ENCODE measurements at regions not wholly inside any gene's neighbourhood (a gene's known extent, or its start where the extent isn't known, plus 50 kb on each side); places are given as distances from the start of the nearest gene placed in this dataset.

GRCh38 chr18:34380326-34380725, 155.6 kb upstream of the NOL4 start:
- dilution Hi-C loops (cut with MboI; ENCODE audit: extremely low pct_ligation_motif_present, low sequenced_read_pairs), result no loop called here
- intact Hi-C loops (cut with micrococcal nuclease), result no loop called here
- Histone ChIP-seq H2AFZ (ENCODE audit: low read depth, low read length) (no peak overlapping the region), H3K36me3 (ENCODE audit: control insufficient read depth in 2 of 2, extremely low read depth in 1 of 2, insufficient read depth in 2 of 2, low read length in 2 of 2) (no peaks in the 10 kb centered on the region), H3K4me3 (replicated peaks in 1 of 3; ENCODE audit: insufficient read depth in 1 of 3, low read depth in 1 of 3, low read length in 3 of 3) (no peak overlapping the region), H3K79me2 (ENCODE audit: control insufficient read depth, insufficient read depth, low read length) (no peaks in the 10 kb centered on the region), H3K9ac (replicated peaks; ENCODE audit: extremely low read depth, insufficient read depth, low read length) (no peak overlapping the region), H3K4me2 (ENCODE audit: insufficient read depth, low read length) (no peak overlapping the region), H4K20me1 (replicated peaks; ENCODE audit: control insufficient read depth, extremely low read depth, insufficient read depth, low read length) (no peaks in the 10 kb centered on the region), H3K27ac (ENCODE audit: insufficient read depth, low read depth, low read length) (no peak overlapping the region), H3K9me3 (replicated peaks; ENCODE audit: control insufficient read depth, insufficient read depth, low read length) (no peaks in the 10 kb centered on the region), H3K4me1 (ENCODE audit: control insufficient read depth, extremely low read depth, insufficient read depth, low read length) (no peaks in the 10 kb centered on the region), H3K27me3 (ENCODE audit: control insufficient read depth in 2 of 2, insufficient read depth in 2 of 2, low read length in 2 of 2) (no peaks in the 10 kb centered on the region), H3K9me1 (replicated peaks; ENCODE audit: control insufficient read depth, extremely low read depth, insufficient read depth, low read length) (no peaks in the 10 kb centered on the region)
- CTCF ChIA-PET, result interaction anchor here (0.9 kb wide), 1 partner anchor 17 kb away, joined by 4 read pairs; no protein-coding TSS in a partner anchor
- DNase-seq (ENCODE audit: low read depth, low spot score) (no peak), FAIRE-seq (no peak)
- TF ChIP-seq EZH2 (IDR thresholded peaks at IDR 0.05; ENCODE audit: borderline replicate concordance, low read depth, low read length, severe bottlenecking) (no peak), POLR2AphosphoS5 (IDR thresholded peaks at IDR 0.05; ENCODE audit: insufficient read depth, low read depth, low read length) (no peak), JUN (IDR thresholded peaks at IDR 0.05; ENCODE audit: borderline replicate concordance, insufficient read depth, insufficient read length, low read depth) (no peak), FOS (IDR thresholded peaks at IDR 0.05; ENCODE audit: borderline replicate concordance, insufficient read depth, low read length) (no peak), POLR2A (IDR thresholded peaks at IDR 0.05; ENCODE audit: low read depth, low read length) (no peak), MYC (IDR thresholded peaks at IDR 0.05; ENCODE audit: low read depth, low read length) (no peak), MAX (IDR thresholded peaks at IDR 0.05; ENCODE audit: insufficient read depth, insufficient read length) (no peak), GATA2 (IDR thresholded peaks at IDR 0.05; ENCODE audit: insufficient read depth, insufficient read length, low read depth, low read length) (no peak), CTCF (IDR thresholded peaks at IDR 0.05; ENCODE audit: extremely low read depth in 1 of 2, insufficient read depth in 1 of 2, low read depth in 1 of 2, low read length in 2 of 2) (no peak)
- POLR2A ChIA-PET, result no interaction called here
- no TSS peak for BruUV-seq (replicated peaks)

Data from endothelial cell of umbilical vein (primary cell).